Peyer's patch (tissue), 4 donors: ENCODE measurements at regions not wholly inside any gene's neighbourhood (a gene's known extent, or its start where the extent isn't known, plus 50 kb on each side); places are given as distances from the start of the nearest gene placed in this dataset.

Experiments
- CTCF ChIP-seq, 6 experiments: fragments of 450-650 bp in 4 of 6; fragments of 200-600 bp in 2 of 6; sonication (generic) in 1 of 6; IDR thresholded peaks; one replicate each; pipeline ENCODE4 v1.5.1; 2017 to 2019; ENCODE audit warnings: antibody characterized with exemption in 6 of 6, mild to moderate bottlenecking in 3 of 6, moderate library complexity in 1 of 6
- POLR2A ChIP-seq, 2 donors: fragments of 450-650 bp; IDR thresholded peaks; one replicate each; pipeline ENCODE4 v1.5.1; 2017; ENCODE audit warnings: antibody characterized with exemption in 2 of 2, mild to moderate bottlenecking in 2 of 2, moderate library complexity in 2 of 2

GRCh38 chr12:76622351-76622750 is 62.8 kb upstream of the OSBPL8 start:
- TF ChIP-seq POLR2A (IDR thresholded peaks at IDR 0.05), result no peak
- TF ChIP-seq CTCF (IDR thresholded peaks at IDR 0.05), result no peak
